OCI-LY3 (cell line): ENCODE measurements at regions not wholly inside any gene's neighbourhood (a gene's known extent, or its start where the extent isn't known, plus 50 kb on each side); places are given as distances from the start of the nearest gene placed in this dataset.
"Not testable (repeated sequence)": the region's sequence is repeated elsewhere in the genome, so short reads cannot be mapped to it uniquely, and the experiment has no call there.

ENCODE experiments used
- CTCF ChIP-seq: fragments of 200-600, 300-600 bp; sonication (generic); IDR thresholded peaks from 2 replicates; pipeline ENCODE4 v1.5.1; 2014; ENCODE audit warnings: antibody characterized with exemption, low read length, low read depth
- EZH2phosphoT487 ChIP-seq: fragments of 200-600 bp; shearing (Covaris generic); IDR thresholded peaks from 2 replicates; pipeline ENCODE4 v1.6.1; 2018; ENCODE audit warnings: antibody characterized with exemption, mixed run types, low read depth

GRCh38 chr17:30686538-30687479 lies 137.7 kb downstream of the CRLF3 start:
- TF ChIP-seq CTCF, EZH2phosphoT487: not testable (repeated sequence)
